CD4-positive, alpha-beta T cell treated with Interleukin-2 at 100 ng/mL for 4 hours (primary cell): ENCODE measurements at regions not wholly inside any gene's neighbourhood (a gene's known extent, or its start where the extent isn't known, plus 50 kb on each side); places are given as distances from the start of the nearest gene placed in this dataset.
"Not testable (repeated sequence)": the region's sequence is repeated elsewhere in the genome, so short reads cannot be mapped to it uniquely, and the experiment has no call there.

Experiments
- DNase-seq: peaks from one replicate; pipeline ENCODE4 v3.0.0-alpha.2; 2020; ENCODE audit warnings: low spot score

- no peak for DNase-seq
Measured at GRCh38 chr3:152621967-152622810, 212.7 kb upstream of the P2RY1 start.

- DNase-seq, result no peak
Measured at GRCh38 chr3:152622811-152623167, 212.1 kb upstream of the P2RY1 start.

- no peak for DNase-seq
Measured at GRCh38 chr3:152623286-152623911, 211.5 kb upstream of the P2RY1 start.

GRCh38 chr3:152626226-152626625 is 208.7 kb upstream of the P2RY1 start:
- DNase-seq, result no peak

DNA sequence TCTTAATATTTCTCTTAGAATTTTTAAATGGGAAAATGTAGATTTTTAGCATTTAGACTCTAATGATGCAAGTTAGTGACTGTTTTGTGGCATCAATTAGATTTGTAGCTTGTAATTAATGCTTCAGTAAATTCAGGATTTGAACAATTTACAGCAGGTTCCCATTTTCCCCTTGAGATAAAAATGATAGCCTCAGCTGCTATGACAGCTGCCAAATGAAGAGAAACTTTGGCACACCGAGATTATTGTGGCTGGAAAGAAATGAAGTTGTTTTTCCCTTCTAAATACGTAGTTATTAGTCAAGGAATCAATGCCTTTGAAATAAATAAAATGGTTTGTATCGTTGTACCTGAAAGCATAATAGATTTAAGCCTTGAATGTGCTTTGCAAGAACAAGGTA is 206.4 kb upstream of the P2RY1 start:
- DNase-seq, result no peak

GRCh38 chr3:152629363-152630122 is 205.4 kb upstream of the P2RY1 start:
- DNase-seq, result no peak

- no peak for DNase-seq
Measured at GRCh38 chr3:152635389-152635788, 199.5 kb upstream of the P2RY1 start.

DNA sequence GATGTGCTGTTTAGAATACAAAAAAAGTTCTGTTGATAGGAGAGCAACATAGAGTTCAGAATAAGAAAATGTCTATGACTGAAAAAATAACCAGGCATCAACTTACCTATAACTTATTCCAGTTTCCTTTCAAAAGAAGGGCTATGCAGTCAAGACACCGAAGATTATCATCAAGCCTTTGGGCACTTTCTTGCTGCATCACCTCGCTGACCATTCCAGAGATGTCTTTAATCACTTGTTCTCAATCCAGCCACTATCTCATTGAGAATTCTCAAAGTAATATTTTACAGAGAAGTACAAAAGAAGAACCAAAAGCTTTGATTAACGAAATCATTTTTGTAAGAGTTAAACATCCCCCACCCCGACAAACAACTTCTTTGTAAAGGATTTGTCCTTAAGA is 198.3 kb upstream of the P2RY1 start:
- no peak for DNase-seq

DNA sequence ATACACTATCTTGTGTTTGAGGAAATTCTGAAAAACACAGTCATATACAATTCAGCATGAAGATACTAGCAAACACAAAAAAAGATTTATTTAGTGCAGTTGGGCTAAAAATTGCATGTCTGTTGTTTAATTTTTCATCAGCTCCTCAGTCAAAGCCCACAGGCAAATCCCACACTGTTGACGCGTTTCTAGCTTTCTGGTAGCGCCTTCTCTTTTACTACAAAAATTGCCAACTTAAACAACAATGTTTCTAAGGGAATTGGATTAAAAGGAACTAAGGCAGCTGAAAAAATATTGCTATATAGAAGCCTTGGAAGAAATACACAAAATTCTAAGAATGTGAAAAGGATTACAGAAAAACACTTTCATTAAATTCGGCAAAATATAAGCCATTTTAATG is 196.7 kb upstream of the P2RY1 start:
- DNase-seq, result no peak

DNA sequence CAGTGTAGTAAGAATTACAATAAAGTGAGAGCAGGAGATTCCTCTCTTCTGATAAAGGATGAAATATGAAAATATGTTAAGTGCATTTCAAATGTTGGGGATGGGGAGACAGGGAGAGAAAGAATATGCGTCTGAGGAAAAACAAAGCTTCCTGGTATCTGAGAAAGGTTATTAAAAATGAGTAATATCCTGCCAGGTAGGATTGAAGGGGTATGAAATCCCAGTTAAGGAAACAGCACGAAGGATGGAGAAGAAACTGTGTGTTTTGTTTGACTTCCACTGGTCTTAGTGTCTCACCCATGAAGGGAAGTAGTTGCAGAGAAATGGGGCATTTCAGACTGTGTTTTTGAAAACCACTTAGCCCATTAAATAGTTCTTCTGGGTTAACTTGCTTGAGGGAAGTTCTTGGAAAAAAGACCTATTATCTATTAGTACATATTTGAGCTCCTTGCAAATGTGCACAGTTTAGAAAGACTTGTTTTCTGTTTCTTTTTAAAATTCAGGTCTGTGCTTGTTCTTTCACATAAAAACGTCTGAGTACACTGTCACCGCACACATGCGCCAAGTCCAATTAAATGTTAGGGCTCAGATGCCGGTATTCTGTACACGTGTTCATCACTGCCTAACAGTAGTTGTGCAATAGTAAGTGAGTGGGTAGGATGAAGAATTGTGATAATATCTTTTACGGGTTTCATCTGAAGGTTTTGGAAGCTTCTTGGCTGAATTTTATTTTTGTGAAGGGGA is 196.1 kb upstream of the P2RY1 start:
- DNase-seq, result no peak

GRCh38 chr3:152641198-152641597 is 193.7 kb upstream of the P2RY1 start:
- no peak for DNase-seq

DNA sequence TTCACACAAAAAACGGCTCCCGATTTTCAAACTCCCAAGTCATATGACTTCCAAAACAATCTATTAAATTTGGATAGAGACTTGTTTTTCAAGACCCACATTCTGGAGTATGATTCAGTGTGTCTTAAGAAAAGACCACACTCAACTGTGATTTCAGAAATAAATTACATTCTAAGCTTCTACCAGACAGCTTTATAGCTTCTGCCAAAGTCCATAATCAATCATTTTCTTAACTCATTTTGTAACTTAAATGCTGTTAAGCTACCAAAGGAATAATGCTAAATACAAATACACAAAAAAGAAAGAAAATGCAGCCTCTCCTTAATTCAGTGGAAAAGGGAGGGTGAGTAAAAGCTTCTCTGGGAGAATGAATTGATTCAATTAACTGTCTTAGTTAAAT is 192.3 kb upstream of the P2RY1 start:
- no peak for DNase-seq

- no peak for DNase-seq
Measured at GRCh38 chr3:152644478-152644877, 190.5 kb upstream of the P2RY1 start.

- DNase-seq, result no peak
Measured at GRCh38 chr3:152646004-152646403, 188.9 kb upstream of the P2RY1 start.

DNA sequence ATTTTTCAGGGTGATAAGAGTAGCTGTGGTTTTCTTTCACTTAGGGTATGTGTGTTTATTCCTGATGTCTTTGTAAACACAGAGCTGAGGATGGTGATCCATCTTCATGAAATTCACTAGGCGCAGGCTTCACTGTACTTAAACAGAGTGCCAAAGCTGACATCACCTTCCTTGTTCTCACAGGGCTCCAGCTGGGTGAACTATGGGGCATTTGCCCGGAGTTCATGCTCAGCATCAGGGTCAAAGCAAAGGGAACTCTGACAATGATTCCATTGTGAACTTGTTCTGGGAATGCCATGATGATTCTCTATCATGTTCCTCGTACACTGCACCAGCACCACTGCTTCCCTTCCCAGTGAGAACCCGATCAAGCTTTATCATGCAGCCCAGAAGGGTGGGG is 184.8 kb upstream of the P2RY1 start:
- DNase-seq, result no peak

DNA sequence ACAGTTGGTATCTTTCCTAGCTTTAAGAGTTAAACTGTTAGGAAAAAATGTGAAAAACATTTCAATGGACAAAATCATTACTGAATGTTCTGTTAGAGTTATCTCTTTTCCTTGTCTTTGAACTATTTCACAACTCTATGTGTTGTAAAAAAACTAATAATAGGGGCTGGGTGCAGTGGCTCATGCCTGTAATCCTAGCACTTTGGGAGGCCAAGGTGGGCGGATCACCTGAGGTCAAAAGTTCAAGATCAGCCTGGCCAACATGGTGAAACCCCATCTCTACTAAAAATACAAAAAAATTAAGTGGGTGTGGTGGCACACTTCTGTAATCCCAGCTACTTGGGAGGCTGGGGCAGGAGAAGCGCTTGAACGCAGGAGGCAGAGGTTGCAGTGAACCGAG is 184.0 kb upstream of the P2RY1 start:
- not testable (repeated sequence) for DNase-seq

- DNase-seq, result no peak
Measured at GRCh38 chr3:152656214-152656971, 178.5 kb upstream of the P2RY1 start.

GRCh38 chr3:152656972-152657355 is 178.0 kb upstream of the P2RY1 start:
- no peak for DNase-seq

- DNase-seq, result no peak
Measured at GRCh38 chr3:152658977-152659720, 175.8 kb upstream of the P2RY1 start.

- DNase-seq, result no peak
Measured at GRCh38 chr3:152662157-152662556, 172.8 kb upstream of the P2RY1 start.

DNA sequence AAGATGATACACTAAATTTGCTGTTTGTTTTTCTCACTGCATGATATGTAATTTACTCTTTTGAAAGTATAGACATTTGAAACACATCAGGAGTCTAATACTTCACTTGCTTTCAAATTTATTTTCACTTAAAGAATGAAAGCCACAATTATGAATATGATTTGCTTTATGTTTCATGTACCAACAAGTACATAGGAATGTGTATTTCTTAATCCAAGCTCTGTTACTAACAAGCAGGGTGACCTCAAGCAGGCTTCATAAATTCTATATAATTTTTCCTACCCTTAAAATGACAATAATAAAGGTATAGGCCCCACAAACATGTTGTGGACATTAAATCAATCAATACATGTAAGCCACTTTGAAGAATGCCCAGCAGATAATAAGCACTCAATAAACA is 170.2 kb upstream of the P2RY1 start:
- DNase-seq, result no peak
